Fibroblast of skin of right biceps (primary cell): ENCODE measurements at regions not wholly inside any gene's neighbourhood (a gene's known extent, or its start where the extent isn't known, plus 50 kb on each side); places are given as distances from the start of the nearest gene placed in this dataset.
"Not testable (repeated sequence)": the region's sequence is repeated elsewhere in the genome, so short reads cannot be mapped to it uniquely, and the experiment has no call there.

Source experiments
- DNase-seq: peaks from one replicate; pipeline ENCODE4 v3.0.0-alpha.2; 2013

GRCh38 chr2:18063826-18064470, 185.5 kb downstream of the KCNS3 start:
- DNase-seq = no peak

DNA sequence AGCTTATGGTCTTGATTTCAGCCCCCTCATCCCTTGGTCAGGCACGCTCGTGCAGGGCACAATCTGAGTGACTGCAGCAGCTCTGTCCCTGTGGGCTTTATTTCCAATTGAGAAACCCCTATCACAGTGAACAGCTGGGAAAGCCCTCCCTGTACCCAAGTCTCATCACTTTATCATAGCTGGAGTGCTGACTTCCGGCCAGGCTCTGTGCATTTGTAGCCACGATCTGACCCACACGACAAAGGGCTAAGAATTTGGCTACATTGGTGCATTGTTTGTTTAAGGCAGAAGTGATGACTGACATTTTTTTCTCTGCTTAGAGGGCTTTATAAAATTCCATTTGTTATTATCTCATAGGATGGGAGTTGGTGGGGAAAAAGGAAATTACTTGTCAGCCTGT, 184.4 kb downstream of the KCNS3 start:
- DNase-seq = no peak

GRCh38 chr2:18061717-18062116, 183.2 kb downstream of the KCNS3 start:
- no peak for DNase-seq

DNA sequence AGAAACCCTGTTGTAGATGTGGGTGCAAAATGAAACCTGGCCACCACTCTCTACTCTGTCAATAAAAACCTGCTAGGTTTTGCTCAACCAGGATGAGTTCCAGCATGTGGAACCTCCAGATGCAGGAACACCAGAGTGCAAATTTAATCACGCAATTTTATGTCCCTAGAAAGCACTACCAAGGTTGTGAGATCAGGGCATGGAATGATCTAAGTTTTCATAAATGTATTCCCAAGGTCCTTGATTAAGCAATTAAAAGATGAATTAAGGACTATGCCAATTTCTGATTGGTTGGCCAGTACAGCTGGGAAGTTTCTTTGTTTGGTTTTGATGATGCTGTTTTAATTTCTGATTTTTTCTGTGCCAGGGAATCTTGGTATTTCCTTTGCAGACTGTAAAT, 179.2 kb downstream of the KCNS3 start:
- no peak for DNase-seq

DNA sequence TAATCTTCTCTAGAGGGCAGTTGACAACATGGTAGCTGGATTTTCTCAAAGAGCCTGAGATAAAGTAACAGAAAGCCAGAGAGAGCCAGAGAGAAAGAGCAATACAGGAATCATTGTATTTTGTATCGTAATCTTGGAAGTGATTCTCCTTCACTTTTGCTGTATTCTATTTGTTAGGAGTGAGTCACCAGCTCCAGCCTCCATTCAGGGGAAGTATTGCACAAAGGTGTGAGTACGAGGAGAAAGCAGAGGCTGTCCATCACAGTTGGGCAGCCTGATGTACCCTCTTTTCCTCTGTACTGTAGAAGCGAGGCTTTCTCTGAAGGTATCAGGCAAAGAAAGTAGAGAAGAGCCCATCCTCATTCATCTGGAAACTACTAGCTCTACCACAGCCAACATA, 176.8 kb downstream of the KCNS3 start:
- no peak for DNase-seq

- no peak for DNase-seq
Observed at GRCh38 chr2:18050001-18050400, 171.5 kb downstream of the KCNS3 start.

- no peak for DNase-seq
Observed at GRCh38 chr2:18049325-18049724, 170.9 kb downstream of the KCNS3 start.

GRCh38 chr2:18047896-18048657, 169.6 kb downstream of the KCNS3 start:
- DNase-seq = peak; percentile 37

DNA sequence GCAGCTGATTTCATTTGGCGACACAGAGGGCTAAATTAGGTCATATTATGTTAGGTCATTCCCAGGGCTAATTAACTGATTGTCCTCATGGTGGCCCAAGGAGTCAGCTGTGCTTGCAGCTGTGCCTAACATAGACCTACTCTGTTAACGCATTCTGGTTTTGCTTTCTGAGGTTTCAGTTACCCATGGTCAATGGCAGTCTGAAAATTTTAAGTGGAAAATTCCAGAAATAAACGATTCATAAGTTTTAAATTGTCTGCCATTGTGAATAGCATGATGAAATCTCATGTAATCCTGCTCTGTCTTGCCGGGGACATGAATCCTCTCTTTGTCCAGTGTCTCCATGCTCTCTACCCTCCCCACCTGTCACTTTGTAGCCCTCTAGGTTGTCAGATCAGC, 168.7 kb downstream of the KCNS3 start:
- no peak for DNase-seq

DNA sequence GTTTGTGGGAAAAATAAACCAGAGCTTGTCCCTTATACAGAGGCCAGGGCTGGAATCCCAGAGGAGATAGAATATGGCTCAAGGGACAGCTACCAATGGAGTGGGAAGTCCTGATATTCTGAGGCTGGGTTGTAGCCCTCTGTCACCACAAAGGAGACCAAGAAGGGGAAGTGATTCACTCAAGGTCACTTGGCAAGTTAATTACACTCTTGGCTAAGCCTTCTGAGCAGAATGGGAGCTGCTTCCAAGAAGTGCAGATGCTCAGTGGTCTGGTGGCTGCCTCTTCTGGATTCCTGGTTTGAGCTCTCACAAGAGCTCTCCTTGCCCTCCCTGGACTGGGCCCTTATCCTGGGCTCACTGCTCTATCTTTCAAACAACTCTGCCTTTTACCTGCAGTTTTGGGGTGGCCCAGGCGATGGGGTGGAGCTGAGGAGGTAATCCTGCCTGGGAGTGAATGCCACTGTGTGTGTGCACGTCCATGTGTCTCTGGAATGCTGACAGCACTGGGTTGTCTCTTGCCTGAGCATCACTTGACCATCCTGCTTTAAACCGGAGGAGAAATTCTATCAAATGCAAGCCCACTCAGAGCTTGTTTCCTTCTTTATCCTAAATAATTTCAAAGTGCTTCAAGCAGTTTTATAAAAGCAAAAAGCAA, 168.2 kb downstream of the KCNS3 start:
- DNase-seq = no peak

- DNase-seq = no peak
Observed at GRCh38 chr2:18046017-18046416, 167.6 kb downstream of the KCNS3 start.

GRCh38 chr2:18045230-18045629, 166.8 kb downstream of the KCNS3 start:
- DNase-seq = no peak

GRCh38 chr2:18017381-18017780, 138.9 kb downstream of the KCNS3 start:
- not testable (repeated sequence) for DNase-seq

DNA sequence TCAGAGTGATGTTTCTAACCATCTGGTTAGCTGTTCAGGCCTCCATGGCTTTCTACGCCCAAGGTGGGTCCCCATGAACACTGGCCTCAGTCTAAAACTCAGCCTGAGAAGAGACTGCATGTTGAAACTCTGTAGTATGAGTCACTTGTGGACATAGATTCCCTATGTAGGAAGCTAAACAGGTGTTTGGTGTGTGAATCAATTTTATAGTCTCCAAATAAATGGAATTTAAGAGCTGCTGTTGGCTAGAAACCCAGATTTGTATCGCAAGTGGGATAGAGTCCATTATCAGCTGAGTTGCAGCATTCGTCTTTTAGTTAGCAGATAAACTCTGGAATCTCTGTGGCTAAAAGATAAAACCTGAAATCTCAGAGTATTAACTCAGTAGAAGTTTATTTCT, 131.4 kb downstream of the KCNS3 start:
- DNase-seq = no peak

GRCh38 chr2:18005411-18005810, 126.9 kb downstream of the KCNS3 start:
- no peak for DNase-seq

- DNase-seq = no peak
Observed at GRCh38 chr2:18001671-18002070, 123.2 kb downstream of the KCNS3 start.

DNA sequence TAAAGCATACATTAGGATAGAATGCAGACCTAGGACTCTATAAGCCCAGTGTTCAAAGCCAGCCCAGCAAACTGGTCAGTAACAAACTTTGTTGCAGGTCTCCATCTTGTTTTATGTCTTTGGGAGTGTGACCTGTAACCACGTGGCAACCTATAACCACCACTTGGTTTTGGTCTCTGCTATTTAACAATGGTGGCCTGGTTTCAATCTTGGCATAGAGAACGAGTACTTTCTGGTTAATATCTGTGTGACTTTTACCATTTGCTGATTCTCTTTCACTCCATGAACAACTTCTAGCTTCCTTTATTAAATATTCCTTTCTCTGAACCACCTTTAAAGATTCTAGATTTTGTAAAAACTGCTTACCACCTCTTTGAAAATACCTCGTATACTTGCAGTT, 118.5 kb downstream of the KCNS3 start:
- DNase-seq = no peak

DNA sequence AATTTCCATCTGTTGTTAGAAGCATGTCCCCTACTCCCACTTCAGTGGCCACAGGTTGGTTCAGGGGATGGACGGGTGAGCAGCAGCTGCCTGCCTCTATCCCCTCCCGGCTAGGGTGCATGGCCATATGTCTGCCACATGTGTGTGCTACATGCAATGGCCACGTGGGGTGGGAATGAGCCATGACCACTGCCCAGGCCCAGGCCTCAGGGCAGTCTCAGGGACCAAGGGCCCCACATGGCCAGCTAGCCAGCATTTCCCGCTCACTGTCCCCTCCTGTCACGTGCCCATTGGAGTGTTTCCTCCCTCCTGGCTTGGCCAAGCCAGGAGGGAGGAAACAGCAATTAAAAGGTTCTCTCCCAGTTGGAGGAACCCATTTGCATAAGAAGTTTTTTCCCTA, 117.1 kb downstream of the KCNS3 start:
- no peak for DNase-seq
